ENCODE measurements at regions not wholly inside any gene's neighbourhood (a gene's known extent, or its start where the extent isn't known, plus 50 kb on each side); places are given as distances from the start of the nearest gene placed in this dataset.

DNA sequence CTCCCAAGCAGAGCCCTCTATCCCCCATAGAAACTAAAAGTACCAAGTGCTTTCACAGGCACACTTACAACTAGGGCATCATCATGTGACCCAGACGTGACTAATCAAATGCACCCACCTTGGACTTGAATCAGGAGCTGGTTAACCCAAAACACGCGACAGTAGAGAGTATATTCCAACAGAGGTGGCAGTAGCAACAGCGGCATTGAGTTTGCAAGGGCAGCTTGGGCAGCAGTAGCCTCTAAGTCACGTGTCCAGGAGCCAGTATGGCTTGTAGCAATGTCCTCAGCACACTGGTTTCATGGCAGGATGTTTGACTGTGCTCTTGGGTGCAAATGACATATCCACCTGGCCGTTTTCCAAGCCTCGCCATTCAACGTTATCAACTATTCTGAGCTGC is 73.4 kb upstream of the DNAH5 start:
- TF ChIP-seq, protein P1, sequence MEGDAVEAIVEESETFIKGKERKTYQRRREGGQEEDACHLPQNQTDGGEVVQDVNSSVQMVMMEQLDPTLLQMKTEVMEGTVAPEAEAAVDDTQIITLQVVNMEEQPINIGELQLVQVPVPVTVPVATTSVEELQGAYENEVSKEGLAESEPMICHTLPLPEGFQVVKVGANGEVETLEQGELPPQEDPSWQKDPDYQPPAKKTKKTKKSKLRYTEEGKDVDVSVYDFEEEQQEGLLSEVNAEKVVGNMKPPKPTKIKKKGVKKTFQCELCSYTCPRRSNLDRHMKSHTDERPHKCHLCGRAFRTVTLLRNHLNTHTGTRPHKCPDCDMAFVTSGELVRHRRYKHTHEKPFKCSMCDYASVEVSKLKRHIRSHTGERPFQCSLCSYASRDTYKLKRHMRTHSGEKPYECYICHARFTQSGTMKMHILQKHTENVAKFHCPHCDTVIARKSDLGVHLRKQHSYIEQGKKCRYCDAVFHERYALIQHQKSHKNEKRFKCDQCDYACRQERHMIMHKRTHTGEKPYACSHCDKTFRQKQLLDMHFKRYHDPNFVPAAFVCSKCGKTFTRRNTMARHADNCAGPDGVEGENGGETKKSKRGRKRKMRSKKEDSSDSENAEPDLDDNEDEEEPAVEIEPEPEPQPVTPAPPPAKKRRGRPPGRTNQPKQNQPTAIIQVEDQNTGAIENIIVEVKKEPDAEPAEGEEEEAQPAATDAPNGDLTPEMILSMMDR (IDR thresholded peaks at IDR 0.05) = no peak
- no peak for TF ChIP-seq POLR2A (IDR thresholded peaks at IDR 0.05)

All from right lobe of liver (tissue), 4 donors.